MCF 10A (cell line): ENCODE measurements at regions not wholly inside any gene's neighbourhood (a gene's known extent, or its start where the extent isn't known, plus 50 kb on each side); places are given as distances from the start of the nearest gene placed in this dataset.

Source experiments
- BruUV-seq: library from RNA; stranded (reverse); fragments of 400-500 nt; replicated peaks from 2 replicates; lab custom pipeline; 2021; lab: Mats Ljungman, UMichigan
- CTCF ChIA-PET: fragments of 300-600 bp; sonication (Branson Sonifier 250); formaldehyde crosslinking; extraction: SDS; loops from one replicate; lab custom pipeline; 2021; ENCODE audit warnings: antibody characterized with exemption, inconsistent platforms; lab: Yijun Ruan, JAX
- POLR2A ChIA-PET: fragments of 300-600, 350-650 bp; sonication (Branson Sonifier 250); formaldehyde crosslinking; extraction: SDS; loops from one replicate; lab custom pipeline; 2020; ENCODE audit warnings: antibody characterized with exemption, inconsistent platforms; lab: Yijun Ruan, JAX
- DNase-seq: peaks from one replicate; pipeline ENCODE4 v3.0.0-alpha.2; 2018; ENCODE audit not compliant: unreplicated experiment
- H3K27ac Mint-ChIP-seq: one replicate; pipeline ENCODE4 v1.8.0; 2022; ENCODE audit warnings: mild to moderate bottlenecking, low read depth, mixed read lengths; ENCODE audit not compliant: unreplicated experiment
- H3K27me3 Mint-ChIP-seq: one replicate; pipeline ENCODE4 v1.8.0; 2022; ENCODE audit warnings: mixed read lengths; ENCODE audit not compliant: insufficient read depth, unreplicated experiment
- H3K36me3 Mint-ChIP-seq: one replicate; pipeline ENCODE4 v1.8.0; 2022; ENCODE audit warnings: mild to moderate bottlenecking, moderate library complexity, mixed read lengths; ENCODE audit not compliant: insufficient read depth, unreplicated experiment
- H3K4me1 Mint-ChIP-seq: one replicate; pipeline ENCODE4 v1.8.0; 2022; ENCODE audit warnings: mixed read lengths; ENCODE audit not compliant: insufficient read depth, unreplicated experiment
- H3K4me3 Mint-ChIP-seq: one replicate; pipeline ENCODE4 v1.8.0; 2022; ENCODE audit warnings: mild to moderate bottlenecking, moderate library complexity, mixed read lengths; ENCODE audit not compliant: unreplicated experiment
- H3K9me3 Mint-ChIP-seq: one replicate; pipeline ENCODE4 v1.8.0; 2022; ENCODE audit warnings: mixed read lengths; ENCODE audit not compliant: unreplicated experiment
- CTCF ChIP-seq: fragments of 200-600 bp; IDR thresholded peaks from one replicate; pipeline ENCODE4 v1.8.0; 2022; ENCODE audit warnings: antibody characterized with exemption, mild to moderate bottlenecking; ENCODE audit not compliant: unreplicated experiment
- intact Hi-C: fragments of 100-400 bp; cut with micrococcal nuclease; formaldehyde crosslinking; loops from 2 replicates; pipeline ENCODE4 v1.14.1; 2022

- Mint-ChIP-seq H3K27ac (no peak overlapping the region), H3K4me3 (no peak overlapping the region), H3K9me3 (no peaks in the 10 kb centered on the region), H3K4me1 (no peaks in the 10 kb centered on the region), H3K27me3 (no peaks in the 10 kb centered on the region), H3K36me3 (peaks cover 11% of the 10 kb centered on the region)
- DNase-seq, result no peak
- CTCF ChIA-PET, result interaction anchor here (0.5 to 0.8 kb wide), 2 partner anchors 8 to 107 kb away, joined by 3 read pairs; no protein-coding TSS in a partner anchor
- intact Hi-C loops, result no loop called here
- no TSS peak for BruUV-seq
- POLR2A ChIA-PET, result interaction anchor here (0.6 kb wide), 1 partner anchor 31 kb away, joined by 3 read pairs; no protein-coding TSS in a partner anchor
- TF ChIP-seq CTCF, result no peak
Measured at GRCh38 chr11:122309262-122309925, 193.4 kb upstream of the BLID start.

GRCh38 chr11:122308226-122308625 is 192.2 kb upstream of the BLID start:
- Mint-ChIP-seq H3K4me3 (no peak overlapping the region), H3K27me3 (no peaks in the 10 kb centered on the region), H3K36me3 (peaks cover 11% of the 10 kb centered on the region), H3K9me3 (no peaks in the 10 kb centered on the region), H3K4me1 (no peaks in the 10 kb centered on the region), H3K27ac (no peak overlapping the region)
- ChIA-PET POLR2A (interaction anchor here (0.6 kb wide), 1 partner anchor 12 kb away, joined by 3 read pairs; no protein-coding TSS in a partner anchor), CTCF (interaction anchor here (0.6 to 0.8 kb wide), 4 partner anchors 9 to 654 kb away, joined by 3 to 4 read pairs (median 3); no protein-coding TSS in a partner anchor)
- DNase-seq, result no peak
- BruUV-seq, result no TSS peak
- intact Hi-C loops, result no loop called here
- TF ChIP-seq CTCF, result no peak

- BruUV-seq, result no TSS peak
Measured at GRCh38 chr11:122307476-122308035, 191.5 kb upstream of the BLID start.

More at GRCh38 chr11:122307476-122308035, 191.5 kb upstream of the BLID start:
- POLR2A ChIA-PET, result interaction anchor here (0.6 kb wide), 1 partner anchor 12 kb away, joined by 3 read pairs; no protein-coding TSS in a partner anchor
- Mint-ChIP-seq H3K27ac (no peak overlapping the region), H3K9me3 (no peaks in the 10 kb centered on the region), H3K4me1 (no peaks in the 10 kb centered on the region), H3K27me3 (no peaks in the 10 kb centered on the region), H3K36me3 (peaks cover 11% of the 10 kb centered on the region), H3K4me3 (no peak overlapping the region)
- DNase-seq, result no peak
- CTCF ChIA-PET, result interaction anchor here (0.6 to 0.7 kb wide), 2 partner anchors 363 to 654 kb away, joined by 3 read pairs; no protein-coding TSS in a partner anchor
- intact Hi-C loops, result no loop called here
- no peak for TF ChIP-seq CTCF
